Breast epithelium (tissue), 3 donors: ENCODE measurements at regions not wholly inside any gene's neighbourhood (a gene's known extent, or its start where the extent isn't known, plus 50 kb on each side); places are given as distances from the start of the nearest gene placed in this dataset.

Source experiments
- POLR2A ChIP-seq: fragments of 450-650 bp; IDR thresholded peaks from one replicate; pipeline ENCODE4 v1.6.1; 2016; ENCODE audit warnings: antibody characterized with exemption, mild to moderate bottlenecking, moderate library complexity
- POLR2AphosphoS5 ChIP-seq, 3 donors: sonication (generic); formaldehyde crosslinking; IDR thresholded peaks; one replicate each; pipeline ENCODE4 v1.6.1; 2017; ENCODE audit warnings: antibody characterized with exemption in 3 of 3
- TF ChIP-seq, protein P1 (sequence below), 3 donors: fragments of 450-650 bp; IDR thresholded peaks; one replicate each; pipeline ENCODE4 v1.5.1; 2016 to 2017; ENCODE audit warnings: antibody characterized with exemption in 3 of 3, mild to moderate bottlenecking in 3 of 3, moderate library complexity in 3 of 3

DNA sequence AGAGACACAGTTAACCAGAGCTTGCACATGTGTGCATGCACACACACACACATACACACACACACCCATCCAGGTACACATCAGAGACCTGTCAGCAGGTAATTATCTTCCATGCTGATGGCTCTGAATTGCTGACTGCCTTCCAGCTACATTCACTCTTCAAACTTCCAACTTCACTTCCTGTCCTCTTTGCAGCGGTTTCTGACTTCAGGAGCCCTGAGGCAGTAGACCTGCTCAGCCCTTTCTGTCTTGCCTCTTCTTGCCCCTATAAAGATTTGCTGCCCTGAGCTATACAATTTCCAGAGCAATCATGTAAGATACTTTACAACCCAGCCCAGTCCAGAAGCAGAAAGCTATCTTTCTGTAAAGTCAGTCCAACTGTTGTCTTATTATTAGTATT lies 310.2 kb downstream of the FGFR2 start:
- no peak for TF ChIP-seq POLR2AphosphoS5 (IDR thresholded peaks at IDR 0.05)
- TF ChIP-seq, protein P1, sequence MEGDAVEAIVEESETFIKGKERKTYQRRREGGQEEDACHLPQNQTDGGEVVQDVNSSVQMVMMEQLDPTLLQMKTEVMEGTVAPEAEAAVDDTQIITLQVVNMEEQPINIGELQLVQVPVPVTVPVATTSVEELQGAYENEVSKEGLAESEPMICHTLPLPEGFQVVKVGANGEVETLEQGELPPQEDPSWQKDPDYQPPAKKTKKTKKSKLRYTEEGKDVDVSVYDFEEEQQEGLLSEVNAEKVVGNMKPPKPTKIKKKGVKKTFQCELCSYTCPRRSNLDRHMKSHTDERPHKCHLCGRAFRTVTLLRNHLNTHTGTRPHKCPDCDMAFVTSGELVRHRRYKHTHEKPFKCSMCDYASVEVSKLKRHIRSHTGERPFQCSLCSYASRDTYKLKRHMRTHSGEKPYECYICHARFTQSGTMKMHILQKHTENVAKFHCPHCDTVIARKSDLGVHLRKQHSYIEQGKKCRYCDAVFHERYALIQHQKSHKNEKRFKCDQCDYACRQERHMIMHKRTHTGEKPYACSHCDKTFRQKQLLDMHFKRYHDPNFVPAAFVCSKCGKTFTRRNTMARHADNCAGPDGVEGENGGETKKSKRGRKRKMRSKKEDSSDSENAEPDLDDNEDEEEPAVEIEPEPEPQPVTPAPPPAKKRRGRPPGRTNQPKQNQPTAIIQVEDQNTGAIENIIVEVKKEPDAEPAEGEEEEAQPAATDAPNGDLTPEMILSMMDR (IDR thresholded peaks at IDR 0.05) = no peak
- no peak for TF ChIP-seq POLR2A
